ENCODE measurements at regions not wholly inside any gene's neighbourhood (a gene's known extent, or its start where the extent isn't known, plus 50 kb on each side); places are given as distances from the start of the nearest gene placed in this dataset.

DNA sequence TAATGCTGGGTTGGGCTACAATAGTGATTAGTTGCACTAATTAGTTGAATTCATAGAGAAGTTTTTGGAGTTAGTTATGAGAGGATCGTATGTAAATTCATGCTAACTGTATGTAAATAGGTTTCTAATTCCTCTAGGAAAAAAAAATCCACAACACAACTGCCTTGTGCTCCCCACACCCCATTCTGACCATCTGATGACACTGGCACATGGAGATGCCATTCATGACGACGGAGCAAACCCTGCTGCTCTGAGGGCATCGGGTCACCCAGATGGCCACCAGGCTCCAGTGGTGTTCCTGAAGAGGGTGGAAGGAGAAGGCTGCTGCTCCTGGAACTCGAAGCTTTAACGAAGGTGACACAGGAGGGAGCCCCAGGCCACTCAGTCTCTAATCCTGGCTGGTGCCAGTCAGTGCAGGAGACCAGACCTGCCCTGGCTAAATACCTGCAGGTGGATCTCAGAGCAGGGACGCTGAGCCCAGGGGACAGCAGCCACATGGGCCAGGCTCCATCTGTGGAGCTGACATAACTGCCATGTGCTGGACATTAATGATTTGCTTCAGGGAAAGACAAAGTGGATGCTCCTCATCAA, 90.3 kb downstream of the FAM50B start:
- H3K36me3 ChIP-seq: no peaks in the 10 kb centered on the region
- no peaks in the 10 kb centered on the region for H3K4me1 ChIP-seq
- H3K4me3 ChIP-seq: no peak overlapping the region
- H3K27ac ChIP-seq (replicated peaks): no peak overlapping the region
- peaks cover 23% of the 10 kb centered on the region for H3K27me3 ChIP-seq (ENCODE audit: low read depth)
- no peak for TF ChIP-seq CTCF (IDR thresholded peaks at IDR 0.05; ENCODE audit: borderline replicate concordance)
- no peaks in the 10 kb centered on the region for H3K9me3 ChIP-seq (replicated peaks)
- DNase-seq: no peak
- intact Hi-C loops (cut with micrococcal nuclease): no loop called here

GRCh38 chr6:3939964-3940363, 90.8 kb downstream of the FAM50B start:
- Histone ChIP-seq H3K4me3 (no peak overlapping the region), H3K27ac (replicated peaks) (no peak overlapping the region), H3K36me3 (no peaks in the 10 kb centered on the region), H3K9me3 (replicated peaks) (no peaks in the 10 kb centered on the region), H3K4me1 (no peaks in the 10 kb centered on the region), H3K27me3 (ENCODE audit: low read depth) (peaks cover 23% of the 10 kb centered on the region)
- no peak for DNase-seq
- intact Hi-C loops (cut with micrococcal nuclease): no loop called here
- no peak for TF ChIP-seq CTCF (IDR thresholded peaks at IDR 0.05; ENCODE audit: borderline replicate concordance)

DNA sequence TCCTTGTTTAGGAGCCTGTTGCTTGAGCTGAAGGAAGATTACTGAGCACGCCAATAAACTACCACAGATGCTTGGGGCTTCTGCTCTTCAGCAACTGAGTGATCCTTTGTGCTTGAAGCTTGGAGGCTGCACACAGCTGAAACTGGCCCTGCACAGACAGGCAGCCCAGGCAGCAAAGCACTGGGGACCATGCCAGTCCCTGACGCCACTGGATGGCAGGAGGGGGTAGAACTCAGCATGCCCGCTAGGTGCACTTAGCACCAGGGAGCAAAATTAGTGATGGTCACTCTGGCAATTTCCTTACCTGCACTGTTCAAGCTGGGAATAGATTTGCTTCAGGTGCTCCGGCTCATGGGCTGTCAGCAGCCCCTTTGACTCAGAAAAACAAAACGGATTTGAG, 91.5 kb downstream of the FAM50B start:
- intact Hi-C loops (cut with micrococcal nuclease): no loop called here
- Histone ChIP-seq H3K36me3 (no peaks in the 10 kb centered on the region), H3K4me1 (no peaks in the 10 kb centered on the region), H3K4me3 (no peak overlapping the region), H3K27me3 (ENCODE audit: low read depth) (peaks cover 23% of the 10 kb centered on the region), H3K9me3 (replicated peaks) (no peaks in the 10 kb centered on the region), H3K27ac (replicated peaks) (no peak overlapping the region)
- TF ChIP-seq CTCF (IDR thresholded peaks at IDR 0.05; ENCODE audit: borderline replicate concordance): no peak
- no peak for DNase-seq

DNA sequence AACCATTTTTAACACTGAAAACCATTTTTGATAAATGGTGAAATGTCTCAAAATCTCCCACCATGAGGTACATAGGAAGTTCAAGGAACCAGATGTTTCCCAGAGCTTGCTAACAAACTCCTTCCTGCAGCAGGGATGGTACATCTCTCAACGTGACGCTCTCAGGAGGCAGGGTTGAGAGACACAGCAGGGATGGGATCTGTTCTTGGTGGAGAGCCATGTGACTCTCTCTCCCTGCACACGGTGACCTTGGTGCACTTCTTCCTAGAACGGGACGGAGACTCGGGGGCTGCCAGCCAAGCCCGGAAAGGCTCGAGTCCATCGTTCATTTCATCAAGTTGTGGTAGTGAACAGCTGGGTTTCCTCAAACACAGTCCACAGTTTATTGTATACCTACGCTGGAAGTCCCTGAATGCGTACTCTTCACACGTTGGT, 94.2 kb downstream of the FAM50B start:
- Histone ChIP-seq H3K9me3 (replicated peaks) (no peaks in the 10 kb centered on the region), H3K27ac (replicated peaks) (no peak overlapping the region), H3K4me1 (no peaks in the 10 kb centered on the region), H3K27me3 (ENCODE audit: low read depth) (peaks cover 25% of the 10 kb centered on the region), H3K4me3 (no peak overlapping the region), H3K36me3 (no peaks in the 10 kb centered on the region)
- intact Hi-C loops (cut with micrococcal nuclease): no loop called here
- DNase-seq: peak; percentile 69
- TF ChIP-seq CTCF (IDR thresholded peaks at IDR 0.05; ENCODE audit: borderline replicate concordance): no peak

DNA sequence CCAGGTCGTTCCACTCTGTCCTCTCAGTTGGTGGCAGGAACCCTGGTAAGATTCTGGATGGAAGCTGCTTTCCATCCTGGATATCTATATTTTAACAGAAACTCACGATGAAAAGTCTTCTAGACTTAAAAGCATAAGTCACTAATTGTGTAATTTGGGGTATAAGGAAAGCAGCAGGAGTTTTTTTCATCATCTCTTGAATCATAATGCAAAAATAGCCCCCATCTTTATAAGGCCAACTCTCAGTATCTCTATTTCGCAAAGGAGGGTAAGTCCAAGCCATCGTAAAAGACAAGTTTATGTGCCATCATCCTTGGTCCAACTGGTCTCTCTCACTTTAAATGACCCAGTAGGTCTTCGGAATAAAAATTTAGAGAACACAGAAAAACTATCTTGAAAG, 95.1 kb downstream of the FAM50B start:
- Histone ChIP-seq H3K4me1 (no peaks in the 10 kb centered on the region), H3K4me3 (no peak overlapping the region), H3K36me3 (no peaks in the 10 kb centered on the region), H3K27me3 (ENCODE audit: low read depth) (peaks cover 33% of the 10 kb centered on the region), H3K27ac (replicated peaks) (no peak overlapping the region), H3K9me3 (replicated peaks) (no peaks in the 10 kb centered on the region)
- no peak for TF ChIP-seq CTCF (IDR thresholded peaks at IDR 0.05; ENCODE audit: borderline replicate concordance)
- intact Hi-C loops (cut with micrococcal nuclease): no loop called here
- DNase-seq: no peak

All from left ventricle myocardium inferior (tissue), 1 donor.